Neural cell (in vitro differentiated cells): ENCODE measurements at regions not wholly inside any gene's neighbourhood (a gene's known extent, or its start where the extent isn't known, plus 50 kb on each side); places are given as distances from the start of the nearest gene placed in this dataset.

ENCODE experiments used
- H2AFZ ChIP-seq: fragments of 200-600, 300-800 bp; sonication (generic), shearing (Covaris generic); 2 replicates; pipeline ENCODE4 v1.6.0; 2014; ENCODE audit warnings: low read depth, mild to moderate bottlenecking, antibody characterized with exemption, low read length, moderate library complexity
- H3F3A ChIP-seq: fragments of 200-600 bp; shearing (Covaris generic); 2 replicates; pipeline ENCODE4 v1.6.1; 2016; ENCODE audit warnings: mild to moderate bottlenecking, moderate library complexity, mixed read lengths, antibody characterized with exemption, low read length; ENCODE audit not compliant: insufficient read depth, poor library complexity, severe bottlenecking
- H3K27ac ChIP-seq: fragments of 200-600, 300-800 bp; sonication (generic), shearing (Covaris generic); 2 replicates; pipeline ENCODE4 v1.5.1; 2014; ENCODE audit warnings: mild to moderate bottlenecking, low read length, moderate library complexity
- H3K27me3 ChIP-seq: fragments of 300-800, 200-600 bp; sonication (generic), shearing (Covaris generic); 2 replicates; pipeline ENCODE4 v1.6.0; 2014; ENCODE audit warnings: mild to moderate bottlenecking, low read depth, low read length, moderate library complexity; ENCODE audit not compliant: insufficient read depth
- H3K36me3 ChIP-seq: fragments of 300-800, 200-600 bp; sonication (generic), shearing (Covaris generic); 2 replicates; pipeline ENCODE4 v1.5.1; 2014; ENCODE audit warnings: mild to moderate bottlenecking, antibody characterized with exemption, low read length, moderate library complexity; ENCODE audit not compliant: insufficient read depth
- H3K4me2 ChIP-seq: fragments of 300-800, 200-600 bp; sonication (generic), shearing (Covaris generic); 2 replicates; pipeline ENCODE4 v1.6.0; 2014; ENCODE audit warnings: mild to moderate bottlenecking, low read length
- H3K4me3 ChIP-seq: fragments of 300-800, 200-600 bp; sonication (generic), shearing (Covaris generic); 2 replicates; pipeline ENCODE4 v1.5.1; 2014; ENCODE audit warnings: mild to moderate bottlenecking, low read length, moderate library complexity
- H3K79me2 ChIP-seq: fragments of 200-600 bp; shearing (Covaris generic); replicated peaks from 2 replicates; pipeline ENCODE4 v1.6.0; 2014; ENCODE audit warnings: mild to moderate bottlenecking, low read length, moderate library complexity; ENCODE audit not compliant: insufficient read depth
- H3K9ac ChIP-seq: fragments of 300-800, 200-600 bp; sonication (generic), shearing (Covaris generic); 2 replicates; pipeline ENCODE4 v1.6.1; 2016; ENCODE audit warnings: mild to moderate bottlenecking, low read length, mixed read lengths
- H3K9me2 ChIP-seq: fragments of 200-600 bp; shearing (Covaris generic); 2 replicates; pipeline ENCODE4 v1.6.1; 2016; ENCODE audit warnings: mild to moderate bottlenecking, low read length, mixed read lengths; ENCODE audit not compliant: insufficient read depth
- H3K9me3 ChIP-seq: fragments of 200-600, 300-800 bp; sonication (generic), shearing (Covaris generic); 2 replicates; pipeline ENCODE4 v1.6.1; 2016; ENCODE audit warnings: mild to moderate bottlenecking, mixed run types, low read length, moderate library complexity, mixed read lengths
- H4K20me1 ChIP-seq: fragments of 200-600 bp; shearing (Covaris generic); 2 replicates; pipeline ENCODE4 v1.6.1; 2016; ENCODE audit warnings: mild to moderate bottlenecking, mixed run types; ENCODE audit not compliant: insufficient read depth
- EP300 ChIP-seq: fragments of 450-650 bp; conservative IDR thresholded peaks from 2 replicates; pipeline ENCODE4 v1.6.1; 2014; ENCODE audit warnings: antibody characterized with exemption, mild to moderate bottlenecking, moderate library complexity; ENCODE audit not compliant: poor library complexity, severe bottlenecking
- EZH2 ChIP-seq: fragments of 200-600, 300-800 bp; shearing (Covaris generic), sonication (generic); IDR thresholded peaks from 2 replicates; pipeline ENCODE4 v1.6.1; 2014; ENCODE audit warnings: antibody characterized with exemption, low read length, borderline replicate concordance, mild to moderate bottlenecking; ENCODE audit not compliant: insufficient read depth, poor library complexity, severe bottlenecking
- MXI1 ChIP-seq: fragments of 450-650 bp; conservative IDR thresholded peaks from 2 replicates; pipeline ENCODE4 v1.6.1; 2014; ENCODE audit warnings: antibody characterized with exemption, mild to moderate bottlenecking; ENCODE audit not compliant: poor library complexity, severe bottlenecking
- POLR2AphosphoS5 ChIP-seq: IDR thresholded peaks from 2 replicates; pipeline ENCODE4 v1.6.1; 2012
- RAD21 ChIP-seq: fragments of 450-650 bp; conservative IDR thresholded peaks from 2 replicates; pipeline ENCODE4 v1.6.1; 2014; ENCODE audit warnings: antibody characterized with exemption, mild to moderate bottlenecking, moderate library complexity
- REST ChIP-seq: IDR thresholded peaks from 2 replicates; pipeline ENCODE4 v1.6.1; 2012; ENCODE audit warnings: borderline replicate concordance
- SMC3 ChIP-seq: fragments of 450-650 bp; conservative IDR thresholded peaks from 2 replicates; pipeline ENCODE4 v1.6.1; 2014; ENCODE audit warnings: antibody characterized with exemption, mild to moderate bottlenecking, moderate library complexity; ENCODE audit not compliant: poor library complexity
- TAF1 ChIP-seq: IDR thresholded peaks from 2 replicates; pipeline ENCODE4 v1.6.1; 2012; ENCODE audit warnings: low read depth
- TF ChIP-seq, protein P1 (sequence below): fragments of 450-650 bp; IDR thresholded peaks from 2 replicates; pipeline ENCODE4 v1.5.1; 2014; ENCODE audit warnings: antibody characterized with exemption, mild to moderate bottlenecking, moderate library complexity; ENCODE audit not compliant: poor library complexity, severe bottlenecking

DNA sequence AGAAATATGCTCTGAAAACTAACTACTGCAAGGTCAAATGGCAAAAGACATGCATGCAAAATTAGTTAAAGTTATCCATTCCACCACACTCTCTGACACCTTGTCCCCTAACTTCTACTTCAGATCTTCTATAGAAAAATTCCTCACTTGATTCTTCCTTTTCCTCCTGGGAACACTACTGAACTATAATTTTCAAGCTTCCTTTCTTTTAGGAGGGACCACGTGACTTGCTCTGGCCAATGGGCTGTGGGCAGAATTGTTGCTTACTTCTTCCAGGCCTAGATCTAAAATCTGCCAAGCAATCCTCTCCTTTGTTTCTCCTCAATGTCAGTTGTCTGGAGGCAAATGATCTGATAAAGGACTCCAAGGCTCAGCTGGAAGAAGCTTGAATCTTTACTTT lies 441.0 kb downstream of the CDK5RAP2 start:
- no peak overlapping the region for H3K4me3 ChIP-seq
- no peak overlapping the region for H3K27ac ChIP-seq
- H3K27me3 ChIP-seq, result no peaks in the 10 kb centered on the region
- no peaks in the 10 kb centered on the region for H3F3A ChIP-seq
- no peaks in the 10 kb centered on the region for H3K79me2 ChIP-seq
- H3K9me2 ChIP-seq, result no peaks in the 10 kb centered on the region
- H4K20me1 ChIP-seq, result no peaks in the 10 kb centered on the region
- no peaks in the 10 kb centered on the region for H3K9me3 ChIP-seq
- no peak overlapping the region for H3K9ac ChIP-seq
- TF ChIP-seq TAF1 (no peak), EZH2 (no peak), RAD21 (no peak), SMC3 (no peak), REST (no peak), POLR2AphosphoS5 (no peak), MXI1 (no peak)
- TF ChIP-seq, protein P1, sequence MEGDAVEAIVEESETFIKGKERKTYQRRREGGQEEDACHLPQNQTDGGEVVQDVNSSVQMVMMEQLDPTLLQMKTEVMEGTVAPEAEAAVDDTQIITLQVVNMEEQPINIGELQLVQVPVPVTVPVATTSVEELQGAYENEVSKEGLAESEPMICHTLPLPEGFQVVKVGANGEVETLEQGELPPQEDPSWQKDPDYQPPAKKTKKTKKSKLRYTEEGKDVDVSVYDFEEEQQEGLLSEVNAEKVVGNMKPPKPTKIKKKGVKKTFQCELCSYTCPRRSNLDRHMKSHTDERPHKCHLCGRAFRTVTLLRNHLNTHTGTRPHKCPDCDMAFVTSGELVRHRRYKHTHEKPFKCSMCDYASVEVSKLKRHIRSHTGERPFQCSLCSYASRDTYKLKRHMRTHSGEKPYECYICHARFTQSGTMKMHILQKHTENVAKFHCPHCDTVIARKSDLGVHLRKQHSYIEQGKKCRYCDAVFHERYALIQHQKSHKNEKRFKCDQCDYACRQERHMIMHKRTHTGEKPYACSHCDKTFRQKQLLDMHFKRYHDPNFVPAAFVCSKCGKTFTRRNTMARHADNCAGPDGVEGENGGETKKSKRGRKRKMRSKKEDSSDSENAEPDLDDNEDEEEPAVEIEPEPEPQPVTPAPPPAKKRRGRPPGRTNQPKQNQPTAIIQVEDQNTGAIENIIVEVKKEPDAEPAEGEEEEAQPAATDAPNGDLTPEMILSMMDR, result no peak
- no peaks in the 10 kb centered on the region for H3K36me3 ChIP-seq
- H2AFZ ChIP-seq, result no peak overlapping the region
- H3K4me2 ChIP-seq, result no peak overlapping the region

- Histone ChIP-seq H4K20me1 (no peaks in the 10 kb centered on the region), H3K27ac (no peak overlapping the region), H2AFZ (no peak overlapping the region), H3F3A (no peaks in the 10 kb centered on the region), H3K36me3 (no peaks in the 10 kb centered on the region), H3K79me2 (no peaks in the 10 kb centered on the region), H3K9ac (no peak overlapping the region), H3K27me3 (no peaks in the 10 kb centered on the region), H3K9me2 (no peaks in the 10 kb centered on the region), H3K4me2 (no peak overlapping the region), H3K4me3 (no peak overlapping the region), H3K9me3 (no peaks in the 10 kb centered on the region)
- TF ChIP-seq TAF1, result no peak
- TF ChIP-seq RAD21, result no peak
- no peak for TF ChIP-seq EP300
- TF ChIP-seq EZH2, result no peak
- TF ChIP-seq MXI1, result no peak
These were observed 442.7 kb downstream of the CDK5RAP2 start for GRCh38 chr9:120137186-120137840.

DNA sequence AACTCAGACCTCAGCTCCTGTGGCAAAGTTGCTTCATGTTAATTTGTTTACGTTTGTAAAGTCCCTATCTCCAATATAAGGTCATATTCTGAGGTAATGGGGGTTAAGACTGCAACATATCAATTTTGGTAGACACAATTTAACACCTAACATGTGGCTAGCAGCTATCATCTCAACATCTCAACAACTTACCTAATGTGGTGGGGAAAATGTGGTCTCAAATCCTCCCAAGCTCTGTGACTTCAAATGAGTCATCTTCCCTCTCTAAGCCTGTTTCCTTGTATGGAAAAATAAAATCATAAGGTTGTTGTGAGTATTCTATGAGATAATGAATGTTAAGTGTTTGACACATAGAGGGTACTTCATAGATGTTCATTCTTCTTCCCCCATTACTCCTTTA lies 443.3 kb downstream of the CDK5RAP2 start:
- Histone ChIP-seq H3F3A (no peaks in the 10 kb centered on the region), H3K4me2 (no peak overlapping the region), H3K9me2 (no peaks in the 10 kb centered on the region), H3K36me3 (no peaks in the 10 kb centered on the region), H3K27ac (no peak overlapping the region), H3K9me3 (no peaks in the 10 kb centered on the region), H3K79me2 (no peaks in the 10 kb centered on the region), H4K20me1 (no peaks in the 10 kb centered on the region), H3K9ac (no peak overlapping the region), H3K4me3 (no peak overlapping the region), H2AFZ (no peak overlapping the region), H3K27me3 (no peaks in the 10 kb centered on the region)
- TF ChIP-seq SMC3 (no peak), EZH2 (no peak), POLR2AphosphoS5 (no peak), EP300 (no peak), TAF1 (no peak), RAD21 (no peak), MXI1 (no peak), REST (no peak)
- TF ChIP-seq, protein P1, result no peak
